ENCODE measurements at regions not wholly inside any gene's neighbourhood (a gene's known extent, or its start where the extent isn't known, plus 50 kb on each side); places are given as distances from the start of the nearest gene placed in this dataset.

GRCh38 chr13:33957497-33957905, 139.6 kb downstream of the RFC3 start:
- no peak for TF ChIP-seq CTCF (IDR thresholded peaks at IDR 0.05)
- no peak for TF ChIP-seq POLR2A (IDR thresholded peaks at IDR 0.05)

All from esophagus squamous epithelium (tissue), 4 donors.